OCI-LY1 (cell line): ENCODE measurements at regions not wholly inside any gene's neighbourhood (a gene's known extent, or its start where the extent isn't known, plus 50 kb on each side); places are given as distances from the start of the nearest gene placed in this dataset.

Experiments used
- H2AFZ ChIP-seq: fragments of 200-600 bp; sonication (generic), shearing (Covaris generic); 2 replicates; pipeline ENCODE4 v1.6.0; 2014; ENCODE audit warnings: antibody characterized with exemption, mild to moderate bottlenecking, low read length
- H3F3A ChIP-seq: fragments of 200-600 bp; sonication (generic), shearing (Covaris generic); 2 replicates; pipeline ENCODE4 v1.6.0; 2014; ENCODE audit warnings: mild to moderate bottlenecking, antibody characterized with exemption, low read length, moderate library complexity; ENCODE audit not compliant: insufficient read depth
- H3K27ac ChIP-seq: fragments of 200-600 bp; sonication (generic); 2 replicates; pipeline ENCODE4 v1.5.1; 2014; ENCODE audit warnings: low read length, mixed run types, mild to moderate bottlenecking, low read depth; ENCODE audit not compliant: poor library complexity, severe bottlenecking
- H3K27me3 ChIP-seq: fragments of 200-600 bp; sonication (generic); 2 replicates; pipeline ENCODE4 v1.6.0; 2014; ENCODE audit warnings: antibody characterized with exemption, mild to moderate bottlenecking, low read length, moderate library complexity; ENCODE audit not compliant: insufficient read depth
- H3K36me3 ChIP-seq: fragments of 200-600 bp; sonication (generic); 2 replicates; pipeline ENCODE4 v1.6.1; 2014; ENCODE audit warnings: mild to moderate bottlenecking, antibody characterized with exemption, low read length, moderate library complexity, mixed read lengths; ENCODE audit not compliant: insufficient read depth
- H3K4me1 ChIP-seq: fragments of 200-600 bp; sonication (generic); 2 replicates; pipeline ENCODE4 v1.5.1; 2014; ENCODE audit warnings: mild to moderate bottlenecking, low read length, moderate library complexity; ENCODE audit not compliant: insufficient read depth, severe bottlenecking
- H3K4me2 ChIP-seq: fragments of 200-600 bp; sonication (generic), shearing (Covaris generic); 2 replicates; pipeline ENCODE4 v1.6.1; 2014; ENCODE audit warnings: low read length
- H3K4me3 ChIP-seq: fragments of 200-600 bp; sonication (generic); 2 replicates; pipeline ENCODE4 v1.5.1; 2014; ENCODE audit warnings: low read length, low read depth, mild to moderate bottlenecking, mixed read lengths; ENCODE audit not compliant: poor library complexity, severe bottlenecking
- H3K79me2 ChIP-seq: fragments of 200-600 bp; shearing (Covaris generic); 2 replicates; pipeline ENCODE4 v1.6.1; 2016; ENCODE audit warnings: mixed run types, low read length, mixed read lengths; ENCODE audit not compliant: insufficient read depth
- H3K9ac ChIP-seq: fragments of 200-600 bp; sonication (generic), shearing (Covaris generic); 2 replicates; pipeline ENCODE4 v1.6.1; 2014; ENCODE audit warnings: mild to moderate bottlenecking, low read length, mixed read lengths
- H3K9me2 ChIP-seq: fragments of 200-600 bp; sonication (generic), shearing (Covaris generic); 2 replicates; pipeline ENCODE4 v1.6.1; 2014; ENCODE audit warnings: low read depth, mild to moderate bottlenecking, low read length, mixed read lengths
- H3K9me3 ChIP-seq: fragments of 200-600 bp; shearing (Covaris generic); 2 replicates; pipeline ENCODE4 v1.6.1; 2014; ENCODE audit warnings: low read length, mixed read lengths
- H4K20me1 ChIP-seq: fragments of 200-600 bp; sonication (generic), shearing (Covaris generic); 2 replicates; pipeline ENCODE4 v1.6.0; 2016; ENCODE audit warnings: mild to moderate bottlenecking, low read length; ENCODE audit not compliant: insufficient read depth
- EZH2 ChIP-seq: fragments of 200-600 bp; sonication (generic), shearing (Covaris generic); IDR thresholded peaks from 2 replicates; pipeline ENCODE4 v1.8.0; 2017; ENCODE audit warnings: borderline replicate concordance, mixed run types, mild to moderate bottlenecking, antibody characterized with exemption, low read length, moderate library complexity, mixed read lengths
- TF ChIP-seq, protein P1 (sequence below): fragments of 200-600 bp; sonication (generic), shearing (Covaris generic); IDR thresholded peaks from 2 replicates; pipeline ENCODE4 v1.5.1; 2017; ENCODE audit warnings: mild to moderate bottlenecking, antibody characterized with exemption, low read length, moderate library complexity, mixed read lengths

DNA sequence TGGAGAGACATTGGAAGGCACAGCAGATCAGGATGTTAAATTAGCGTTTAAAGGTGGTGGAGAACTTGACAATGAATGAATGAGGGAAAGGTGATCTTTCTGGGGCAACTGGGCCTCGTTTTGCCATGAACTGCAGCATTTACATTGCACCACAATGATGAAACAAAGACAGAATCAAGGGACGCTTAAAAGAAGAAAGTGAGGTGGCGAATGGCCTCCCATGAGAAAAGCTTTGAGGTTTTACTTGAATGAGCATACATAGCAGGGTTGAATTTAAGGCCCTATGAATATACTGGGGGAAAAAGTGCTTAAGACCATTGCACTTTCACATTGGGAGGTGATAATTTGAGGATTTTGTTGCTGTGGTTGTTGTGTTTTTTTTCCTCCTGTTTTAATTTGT lies 476.4 kb downstream of the ISL1 start:
- Histone ChIP-seq H2AFZ (no peak overlapping the region), H3F3A (no peaks in the 10 kb centered on the region), H3K4me3 (no peak overlapping the region), H3K4me1 (no peaks in the 10 kb centered on the region), H3K27ac (no peak overlapping the region), H3K27me3 (no peaks in the 10 kb centered on the region), H3K9me3 (no peaks in the 10 kb centered on the region), H4K20me1 (no peaks in the 10 kb centered on the region), H3K4me2 (no peak overlapping the region), H3K36me3 (no peaks in the 10 kb centered on the region), H3K9me2 (no peaks in the 10 kb centered on the region), H3K79me2 (no peaks in the 10 kb centered on the region), H3K9ac (no peak overlapping the region)
- TF ChIP-seq, protein P1, sequence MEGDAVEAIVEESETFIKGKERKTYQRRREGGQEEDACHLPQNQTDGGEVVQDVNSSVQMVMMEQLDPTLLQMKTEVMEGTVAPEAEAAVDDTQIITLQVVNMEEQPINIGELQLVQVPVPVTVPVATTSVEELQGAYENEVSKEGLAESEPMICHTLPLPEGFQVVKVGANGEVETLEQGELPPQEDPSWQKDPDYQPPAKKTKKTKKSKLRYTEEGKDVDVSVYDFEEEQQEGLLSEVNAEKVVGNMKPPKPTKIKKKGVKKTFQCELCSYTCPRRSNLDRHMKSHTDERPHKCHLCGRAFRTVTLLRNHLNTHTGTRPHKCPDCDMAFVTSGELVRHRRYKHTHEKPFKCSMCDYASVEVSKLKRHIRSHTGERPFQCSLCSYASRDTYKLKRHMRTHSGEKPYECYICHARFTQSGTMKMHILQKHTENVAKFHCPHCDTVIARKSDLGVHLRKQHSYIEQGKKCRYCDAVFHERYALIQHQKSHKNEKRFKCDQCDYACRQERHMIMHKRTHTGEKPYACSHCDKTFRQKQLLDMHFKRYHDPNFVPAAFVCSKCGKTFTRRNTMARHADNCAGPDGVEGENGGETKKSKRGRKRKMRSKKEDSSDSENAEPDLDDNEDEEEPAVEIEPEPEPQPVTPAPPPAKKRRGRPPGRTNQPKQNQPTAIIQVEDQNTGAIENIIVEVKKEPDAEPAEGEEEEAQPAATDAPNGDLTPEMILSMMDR = no peak

DNA sequence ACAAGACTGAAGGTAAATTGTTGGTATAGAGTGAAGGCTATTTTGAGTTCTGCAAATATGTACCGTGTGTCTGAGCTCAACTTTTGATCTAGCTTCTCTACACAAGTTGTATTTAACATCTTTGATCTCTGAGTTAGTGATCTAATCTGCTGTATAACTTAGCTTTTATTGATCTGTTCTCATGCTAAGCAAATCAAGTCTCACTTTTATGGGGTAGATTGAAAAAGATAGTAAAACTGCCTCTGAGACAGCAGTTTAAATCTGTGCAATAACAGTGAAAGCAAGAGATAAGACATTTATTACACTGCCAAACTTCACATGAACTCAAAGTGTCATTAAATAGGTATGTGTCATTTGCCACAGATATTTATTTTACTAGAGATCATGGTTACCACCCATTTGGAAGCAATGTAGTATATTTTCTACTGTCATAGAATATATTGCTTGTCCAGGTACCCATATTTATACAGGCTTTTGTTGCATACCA lies 477.3 kb downstream of the ISL1 start:
- Histone ChIP-seq H2AFZ (no peak overlapping the region), H3K27ac (no peak overlapping the region), H3K27me3 (no peaks in the 10 kb centered on the region), H3K9me3 (no peaks in the 10 kb centered on the region), H3K9ac (no peak overlapping the region), H3K9me2 (no peaks in the 10 kb centered on the region), H3K36me3 (no peaks in the 10 kb centered on the region), H3K4me2 (no peak overlapping the region), H3K79me2 (no peaks in the 10 kb centered on the region), H4K20me1 (no peaks in the 10 kb centered on the region), H3K4me3 (no peak overlapping the region), H3F3A (no peaks in the 10 kb centered on the region), H3K4me1 (no peaks in the 10 kb centered on the region)
- TF ChIP-seq, protein P1 = no peak
- no peak for TF ChIP-seq EZH2

DNA sequence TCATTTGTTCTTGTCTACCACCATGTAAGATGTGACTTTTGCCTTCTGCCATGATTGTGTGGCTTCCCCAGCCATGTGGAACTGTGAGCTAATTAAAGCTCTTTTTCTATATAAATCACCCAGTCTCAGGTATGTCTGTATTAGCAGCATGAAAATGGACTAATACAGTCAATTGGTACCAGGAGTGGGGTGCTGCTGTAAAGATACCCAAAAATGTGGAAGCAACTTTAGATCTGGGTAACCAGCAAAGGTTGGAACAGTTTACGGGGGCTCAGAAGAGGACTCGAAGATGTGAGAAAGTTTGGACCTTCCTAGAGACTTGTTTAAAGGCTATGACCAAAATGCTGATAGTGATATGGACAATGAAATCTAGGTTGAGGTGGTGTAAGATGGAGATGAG lies 488.9 kb downstream of the ISL1 start:
- Histone ChIP-seq H3K9me2 (no peaks in the 10 kb centered on the region), H3K4me3 (no peak overlapping the region), H3K9me3 (no peaks in the 10 kb centered on the region), H3F3A (no peaks in the 10 kb centered on the region), H3K36me3 (no peaks in the 10 kb centered on the region), H3K4me1 (no peaks in the 10 kb centered on the region), H3K4me2 (no peak overlapping the region), H3K27ac (no peak overlapping the region), H3K79me2 (no peaks in the 10 kb centered on the region), H3K9ac (no peak overlapping the region), H4K20me1 (no peaks in the 10 kb centered on the region), H3K27me3 (no peaks in the 10 kb centered on the region), H2AFZ (no peak overlapping the region)
- TF ChIP-seq EZH2 = no peak
- TF ChIP-seq, protein P1 = no peak
